WERI-Rb-1 (cell line): ENCODE measurements at regions not wholly inside any gene's neighbourhood (a gene's known extent, or its start where the extent isn't known, plus 50 kb on each side); places are given as distances from the start of the nearest gene placed in this dataset.

Experiments
- DNase-seq: peaks from one replicate; pipeline ENCODE4 v3.0.0-alpha.2; 2020
- H3K27ac ChIP-seq: fragments of 250-450 bp; sonication (Bioruptor Pico); 2 replicates; pipeline ENCODE4 v1.5.1; 2020; ENCODE audit warnings: mild to moderate bottlenecking, moderate library complexity
- H3K27me3 ChIP-seq: fragments of 250-450 bp; sonication (Bioruptor Pico); 2 replicates; pipeline ENCODE4 v1.5.1; 2021; ENCODE audit warnings: mild to moderate bottlenecking, low read depth, moderate library complexity; ENCODE audit not compliant: insufficient read depth, severe bottlenecking
- H3K36me3 ChIP-seq: fragments of 250-450 bp; sonication (Bioruptor Pico); 2 replicates; pipeline ENCODE4 v1.5.1; 2020; ENCODE audit warnings: mild to moderate bottlenecking, moderate library complexity
- H3K4me3 ChIP-seq: 2 replicates; pipeline ENCODE4 v1.5.1; 2011; ENCODE audit warnings: low read depth, mild to moderate bottlenecking, control low read depth, low read length
- H3K9me3 ChIP-seq: fragments of 250-450 bp; sonication (Bioruptor Pico); 2 replicates; pipeline ENCODE4 v1.5.1; 2021; ENCODE audit warnings: mild to moderate bottlenecking, moderate library complexity; ENCODE audit not compliant: severe bottlenecking
- TF ChIP-seq, protein P1 (sequence below): IDR thresholded peaks from 2 replicates; pipeline ENCODE4 v1.5.1; 2011; ENCODE audit warnings: low read depth, mild to moderate bottlenecking, control low read depth, inconsistent platforms, low read length

DNA sequence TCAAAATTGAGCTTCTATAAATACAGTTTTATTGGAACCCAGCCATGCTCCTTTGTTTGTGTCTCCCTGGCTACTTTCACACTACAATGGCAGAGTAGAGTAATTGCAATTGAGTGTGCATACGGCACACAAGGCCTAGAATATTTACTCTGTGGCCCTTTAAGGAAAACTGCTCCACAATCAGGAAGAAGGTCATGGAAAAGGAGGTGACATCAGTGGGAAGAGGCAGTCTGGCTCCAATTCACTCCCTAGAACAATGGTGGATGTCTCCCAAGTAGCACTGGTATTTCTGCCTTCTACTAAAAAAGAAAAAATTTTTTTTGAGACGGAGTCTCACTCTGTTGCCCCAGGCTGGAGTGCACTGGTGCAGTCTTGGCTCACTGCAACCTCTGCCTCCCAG is 51.3 kb downstream of the KRTAP19-8 start:
- DNase-seq, result no peak
- H3K27me3 ChIP-seq, result peaks cover 92% of the 10 kb centered on the region
- H3K9me3 ChIP-seq, result no peaks in the 10 kb centered on the region
- H3K27ac ChIP-seq, result no peak overlapping the region
- TF ChIP-seq, protein P1, sequence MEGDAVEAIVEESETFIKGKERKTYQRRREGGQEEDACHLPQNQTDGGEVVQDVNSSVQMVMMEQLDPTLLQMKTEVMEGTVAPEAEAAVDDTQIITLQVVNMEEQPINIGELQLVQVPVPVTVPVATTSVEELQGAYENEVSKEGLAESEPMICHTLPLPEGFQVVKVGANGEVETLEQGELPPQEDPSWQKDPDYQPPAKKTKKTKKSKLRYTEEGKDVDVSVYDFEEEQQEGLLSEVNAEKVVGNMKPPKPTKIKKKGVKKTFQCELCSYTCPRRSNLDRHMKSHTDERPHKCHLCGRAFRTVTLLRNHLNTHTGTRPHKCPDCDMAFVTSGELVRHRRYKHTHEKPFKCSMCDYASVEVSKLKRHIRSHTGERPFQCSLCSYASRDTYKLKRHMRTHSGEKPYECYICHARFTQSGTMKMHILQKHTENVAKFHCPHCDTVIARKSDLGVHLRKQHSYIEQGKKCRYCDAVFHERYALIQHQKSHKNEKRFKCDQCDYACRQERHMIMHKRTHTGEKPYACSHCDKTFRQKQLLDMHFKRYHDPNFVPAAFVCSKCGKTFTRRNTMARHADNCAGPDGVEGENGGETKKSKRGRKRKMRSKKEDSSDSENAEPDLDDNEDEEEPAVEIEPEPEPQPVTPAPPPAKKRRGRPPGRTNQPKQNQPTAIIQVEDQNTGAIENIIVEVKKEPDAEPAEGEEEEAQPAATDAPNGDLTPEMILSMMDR, result no peak
- H3K4me3 ChIP-seq, result no peak overlapping the region
- H3K36me3 ChIP-seq, result no peaks in the 10 kb centered on the region

DNA sequence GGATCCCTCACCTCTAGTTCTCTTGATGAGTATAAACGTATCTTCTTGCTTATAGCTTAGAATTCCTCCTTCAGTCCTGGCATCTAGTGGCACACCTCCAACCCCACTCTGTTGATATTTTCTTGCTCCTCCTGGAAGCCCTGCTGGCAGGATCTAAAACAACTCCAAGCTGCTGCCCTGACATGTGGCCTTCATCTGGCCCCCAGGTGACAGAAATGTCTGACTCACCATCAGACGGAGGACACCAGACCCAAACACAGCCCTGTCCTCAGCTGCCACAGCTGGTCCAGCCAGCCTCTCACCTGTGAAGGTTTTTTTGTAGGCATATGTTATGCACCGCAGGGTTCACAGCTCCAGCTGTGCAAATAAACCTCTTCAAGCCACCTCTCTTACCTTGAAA is 53.4 kb downstream of the KRTAP19-8 start:
- TF ChIP-seq, protein P1, result no peak
- Histone ChIP-seq H3K27me3 (peaks cover 87% of the 10 kb centered on the region), H3K36me3 (no peaks in the 10 kb centered on the region), H3K4me3 (no peak overlapping the region), H3K27ac (no peak overlapping the region), H3K9me3 (no peaks in the 10 kb centered on the region)
- DNase-seq, result no peak

DNA sequence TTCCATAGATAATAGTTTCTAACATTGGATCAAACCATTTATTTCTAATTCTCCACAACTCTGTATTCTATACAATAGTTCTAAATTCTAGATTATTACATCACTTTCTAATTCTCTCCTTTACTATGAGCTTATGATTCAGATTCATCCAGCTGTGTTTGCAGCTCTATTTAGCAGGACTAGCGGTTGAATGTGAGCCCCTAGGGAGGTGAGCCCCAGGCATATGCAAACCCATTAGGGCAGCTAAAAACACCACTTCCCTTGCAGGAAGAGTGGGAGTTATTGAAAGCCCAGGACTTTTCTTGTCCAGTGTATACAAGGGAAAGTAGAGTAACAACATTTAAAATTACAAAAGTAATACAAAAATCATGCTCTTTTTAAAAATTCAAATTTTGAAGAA is 56.9 kb downstream of the KRTAP19-8 start:
- no peak for DNase-seq
- TF ChIP-seq, protein P1, result no peak
- H3K4me3 ChIP-seq, result no peak overlapping the region

DNA sequence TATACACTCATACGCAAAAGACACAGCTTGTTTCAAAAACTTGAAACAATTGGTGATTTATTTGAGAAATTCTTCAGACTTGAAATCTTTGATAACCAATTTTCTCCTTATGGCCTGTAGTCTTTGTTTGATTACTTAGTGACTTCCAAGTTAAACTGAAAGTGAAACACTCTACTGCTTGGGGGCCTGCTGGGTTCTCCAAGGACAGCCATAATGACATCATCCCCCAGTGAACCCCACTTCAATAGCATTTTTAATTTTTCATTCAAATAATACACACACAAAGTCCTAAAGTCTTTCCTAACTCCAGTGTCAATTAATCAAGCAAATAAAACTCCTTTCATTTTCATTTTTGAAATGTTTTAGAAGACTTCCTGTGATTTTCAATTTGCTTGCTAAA is 59.2 kb downstream of the KRTAP19-8 start:
- H3K36me3 ChIP-seq, result no peaks in the 10 kb centered on the region
- H3K27ac ChIP-seq, result no peak overlapping the region
- TF ChIP-seq, protein P1, result no peak
- H3K4me3 ChIP-seq, result no peak overlapping the region
- H3K9me3 ChIP-seq, result no peaks in the 10 kb centered on the region
- H3K27me3 ChIP-seq, result peaks cover 86% of the 10 kb centered on the region
- DNase-seq, result no peak

More for the DNA sequence above, 56.9 kb downstream of the KRTAP19-8 start:
- no peaks in the 10 kb centered on the region for H3K9me3 ChIP-seq
- H3K27ac ChIP-seq, result no peak overlapping the region
- no peaks in the 10 kb centered on the region for H3K36me3 ChIP-seq
- peaks cover 86% of the 10 kb centered on the region for H3K27me3 ChIP-seq

DNA sequence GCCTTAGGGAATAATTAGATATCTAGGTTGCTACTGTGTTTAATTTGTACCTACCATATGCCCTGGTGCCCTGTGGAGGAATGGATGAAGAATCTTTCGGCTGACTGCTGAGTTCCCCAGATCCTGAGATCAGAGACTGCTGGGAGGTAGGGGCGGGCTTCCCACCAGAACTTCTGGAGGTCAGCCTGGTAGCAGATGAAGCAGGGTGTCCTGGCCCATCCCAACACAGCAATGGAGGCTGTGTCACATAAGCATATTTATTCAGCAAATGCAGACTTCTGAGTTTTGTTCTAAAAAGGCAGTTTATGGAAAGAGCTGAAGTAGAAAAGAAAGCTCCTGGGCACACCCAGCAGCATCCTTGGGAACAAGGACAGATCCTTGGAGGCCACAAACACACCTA is 74.0 kb downstream of the KRTAP19-8 start:
- no peak for DNase-seq
- TF ChIP-seq, protein P1, result no peak
- H3K4me3 ChIP-seq, result no peak overlapping the region
- no peaks in the 10 kb centered on the region for H3K36me3 ChIP-seq
- no peak overlapping the region for H3K27ac ChIP-seq
- H3K9me3 ChIP-seq, result peaks cover 4% of the 10 kb centered on the region
- peaks cover 92% of the 10 kb centered on the region for H3K27me3 ChIP-seq

DNA sequence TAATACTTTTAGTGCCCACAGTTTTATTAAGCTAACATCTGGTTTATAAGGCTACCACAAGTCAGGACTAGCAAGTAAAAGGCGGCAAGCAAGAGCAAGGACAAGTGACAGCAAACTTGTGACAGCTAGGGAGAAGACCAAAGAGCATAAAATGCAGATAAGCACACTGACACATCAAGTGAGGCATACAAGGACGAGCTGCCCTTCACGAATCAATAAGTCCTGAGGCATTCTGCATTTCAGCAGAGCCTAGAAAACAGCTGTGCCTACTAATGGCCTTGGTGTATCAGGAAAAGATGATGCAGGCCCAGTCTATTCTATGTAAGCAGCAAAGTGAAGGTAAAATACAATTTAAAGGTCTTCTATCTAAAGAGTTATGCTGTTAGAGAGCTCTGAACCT is 74.8 kb downstream of the KRTAP19-8 start:
- H3K4me3 ChIP-seq, result no peak overlapping the region
- TF ChIP-seq, protein P1, result no peak
- H3K27ac ChIP-seq, result no peak overlapping the region
- H3K27me3 ChIP-seq, result peaks cover 98% of the 10 kb centered on the region
- H3K9me3 ChIP-seq, result peaks cover 4% of the 10 kb centered on the region
- H3K36me3 ChIP-seq, result no peaks in the 10 kb centered on the region
- no peak for DNase-seq
